DOHH2 (cell line): ENCODE measurements at regions not wholly inside any gene's neighbourhood (a gene's known extent, or its start where the extent isn't known, plus 50 kb on each side); places are given as distances from the start of the nearest gene placed in this dataset.

Source experiments
- H3F3A ChIP-seq: fragments of 200-600 bp; sonication (generic), shearing (Covaris generic); 2 replicates; pipeline ENCODE4 v1.6.0; 2016; ENCODE audit warnings: antibody characterized with exemption, mild to moderate bottlenecking; ENCODE audit not compliant: control insufficient read depth, insufficient read depth
- H3K27ac ChIP-seq: fragments of 200-600 bp; sonication (generic); 2 replicates; pipeline ENCODE4 v1.5.1; 2014; ENCODE audit warnings: low read depth, mild to moderate bottlenecking, low read length, moderate library complexity
- H3K27me3 ChIP-seq: fragments of 200-600 bp; sonication (generic); 2 replicates; pipeline ENCODE4 v1.6.1; 2014; ENCODE audit warnings: mild to moderate bottlenecking, low read length, mixed read lengths; ENCODE audit not compliant: control insufficient read depth
- H3K36me3 ChIP-seq: fragments of 200-600 bp; sonication (generic); 2 replicates; pipeline ENCODE4 v1.6.1; 2014; ENCODE audit warnings: mild to moderate bottlenecking, low read length, moderate library complexity, mixed read lengths; ENCODE audit not compliant: control insufficient read depth
- H3K4me1 ChIP-seq: fragments of 200-600 bp; sonication (generic); 2 replicates; pipeline ENCODE4 v1.6.1; 2014; ENCODE audit warnings: mild to moderate bottlenecking, low read length, mixed read lengths; ENCODE audit not compliant: control insufficient read depth
- H3K4me2 ChIP-seq: fragments of 200-600 bp; sonication (generic); 2 replicates; pipeline ENCODE4 v1.6.0; 2014; ENCODE audit warnings: mild to moderate bottlenecking, low read length, moderate library complexity
- H3K4me3 ChIP-seq: fragments of 200-600 bp; sonication (generic); 2 replicates; pipeline ENCODE4 v1.5.1; 2014; ENCODE audit warnings: mild to moderate bottlenecking, low read length, mixed read lengths
- H3K79me2 ChIP-seq: fragments of 200-600 bp; sonication (generic); 2 replicates; pipeline ENCODE4 v1.6.1; 2014; ENCODE audit warnings: mild to moderate bottlenecking, low read length, mixed read lengths; ENCODE audit not compliant: control insufficient read depth
- H3K9me2 ChIP-seq: fragments of 200-600 bp; sonication (generic); replicated peaks from 2 replicates; pipeline ENCODE4 v1.6.1; 2014; ENCODE audit warnings: mild to moderate bottlenecking, low read length, mixed read lengths; ENCODE audit not compliant: control insufficient read depth
- H3K9me3 ChIP-seq: fragments of 200-600 bp; sonication (generic); 2 replicates; pipeline ENCODE4 v1.6.1; 2014; ENCODE audit warnings: antibody characterized with exemption, low read length, mixed read lengths; ENCODE audit not compliant: control insufficient read depth, insufficient read depth
- H4K20me1 ChIP-seq: fragments of 200-600 bp; sonication (generic); 2 replicates; pipeline ENCODE4 v1.6.0; 2014; ENCODE audit warnings: low read depth, mild to moderate bottlenecking, antibody characterized with exemption, low read length, moderate library complexity; ENCODE audit not compliant: control insufficient read depth, insufficient read depth
- CTCF ChIP-seq: fragments of 200-600 bp; sonication (generic); IDR thresholded peaks from one replicate; pipeline ENCODE4 v1.5.1; 2014; ENCODE audit warnings: antibody characterized with exemption, mild to moderate bottlenecking, low read depth, low read length; ENCODE audit not compliant: poor library complexity, severe bottlenecking
- EZH2phosphoT487 ChIP-seq: fragments of 200-600 bp; sonication (generic); IDR thresholded peaks from 2 replicates; pipeline ENCODE4 v1.6.1; 2017; ENCODE audit warnings: borderline replicate concordance, mild to moderate bottlenecking, antibody characterized with exemption, low read length, moderate library complexity, mixed read lengths

GRCh38 chr2:67514515-67514914, 117.4 kb downstream of the ETAA1 start:
- TF ChIP-seq CTCF (no peak), EZH2phosphoT487 (no peak)
- Histone ChIP-seq H3K27me3 (no peaks in the 10 kb centered on the region), H3K27ac (no peak overlapping the region), H3K4me3 (no peak overlapping the region), H4K20me1 (no peaks in the 10 kb centered on the region), H3K36me3 (no peaks in the 10 kb centered on the region), H3K4me2 (no peak overlapping the region), H3K9me3 (no peaks in the 10 kb centered on the region), H3F3A (no peaks in the 10 kb centered on the region), H3K4me1 (no peaks in the 10 kb centered on the region), H3K79me2 (no peaks in the 10 kb centered on the region), H3K9me2 (no peaks in the 10 kb centered on the region)

GRCh38 chr2:67515056-67515455, 117.9 kb downstream of the ETAA1 start:
- Histone ChIP-seq H3K9me3 (no peaks in the 10 kb centered on the region), H3K27me3 (no peaks in the 10 kb centered on the region)

GRCh38 chr2:67515538-67515937, 118.4 kb downstream of the ETAA1 start:
- TF ChIP-seq CTCF (no peak), EZH2phosphoT487 (no peak)
- no peaks in the 10 kb centered on the region for H3K36me3 ChIP-seq
- no peaks in the 10 kb centered on the region for H3K27me3 ChIP-seq
- no peak overlapping the region for H3K4me3 ChIP-seq
- H3K79me2 ChIP-seq: no peaks in the 10 kb centered on the region
- H3K9me2 ChIP-seq: no peaks in the 10 kb centered on the region
- no peak overlapping the region for H3K27ac ChIP-seq
- H3K4me2 ChIP-seq: no peak overlapping the region
- H4K20me1 ChIP-seq: no peaks in the 10 kb centered on the region
- no peaks in the 10 kb centered on the region for H3K4me1 ChIP-seq
- no peaks in the 10 kb centered on the region for H3F3A ChIP-seq
- H3K9me3 ChIP-seq: no peaks in the 10 kb centered on the region

More at GRCh38 chr2:67515056-67515455, 117.9 kb downstream of the ETAA1 start:
- Histone ChIP-seq H3K79me2 (no peaks in the 10 kb centered on the region), H3F3A (no peaks in the 10 kb centered on the region), H3K27ac (no peak overlapping the region), H3K4me2 (no peak overlapping the region), H3K4me1 (no peaks in the 10 kb centered on the region), H4K20me1 (no peaks in the 10 kb centered on the region), H3K9me2 (no peaks in the 10 kb centered on the region), H3K4me3 (no peak overlapping the region), H3K36me3 (no peaks in the 10 kb centered on the region)
- TF ChIP-seq EZH2phosphoT487 (no peak), CTCF (no peak)

- H3K27me3 ChIP-seq: no peaks in the 10 kb centered on the region
- no peak overlapping the region for H3K27ac ChIP-seq
- no peaks in the 10 kb centered on the region for H4K20me1 ChIP-seq
- no peaks in the 10 kb centered on the region for H3K9me2 ChIP-seq
- no peaks in the 10 kb centered on the region for H3K36me3 ChIP-seq
- H3K79me2 ChIP-seq: no peaks in the 10 kb centered on the region
- H3F3A ChIP-seq: no peaks in the 10 kb centered on the region
- H3K9me3 ChIP-seq: no peaks in the 10 kb centered on the region
- no peak for TF ChIP-seq CTCF
- no peak for TF ChIP-seq EZH2phosphoT487
- H3K4me1 ChIP-seq: no peaks in the 10 kb centered on the region
- no peak overlapping the region for H3K4me2 ChIP-seq
- no peak overlapping the region for H3K4me3 ChIP-seq
Observed at GRCh38 chr2:67516362-67516761, 119.2 kb downstream of the ETAA1 start.
